Suppressor macrophage treated with lipopolysaccharide for 4 hours (primary cell): ENCODE measurements at regions not wholly inside any gene's neighbourhood (a gene's known extent, or its start where the extent isn't known, plus 50 kb on each side); places are given as distances from the start of the nearest gene placed in this dataset.
A peak's percentile ranks its signal among the peaks of the same experiment; 100 is the strongest.
"Not testable (repeated sequence)": the region's sequence is repeated elsewhere in the genome, so short reads cannot be mapped to it uniquely, and the experiment has no call there.

Source experiments
- DNase-seq: peaks from one replicate; pipeline ENCODE4 v3.0.0-alpha.2; 2020

- not testable (repeated sequence) for DNase-seq
Measured at GRCh38 chr15:44817797-44818196, 81.5 kb downstream of the TRIM69 start.

GRCh38 chr15:44819331-44819987, 83.1 kb downstream of the TRIM69 start:
- not testable (repeated sequence) for DNase-seq

- not testable (repeated sequence) for DNase-seq
Measured at GRCh38 chr15:44820535-44820934, 84.2 kb downstream of the TRIM69 start.

- not testable (repeated sequence) for DNase-seq
Measured at GRCh38 chr15:44820967-44821366, 84.6 kb downstream of the TRIM69 start.

GRCh38 chr15:44824277-44825145, 88.2 kb downstream of the TRIM69 start:
- not testable (repeated sequence) for DNase-seq

GRCh38 chr15:44826583-44826982, 90.3 kb downstream of the TRIM69 start:
- DNase-seq, result not testable (repeated sequence)

GRCh38 chr15:44828229-44828914, 92.0 kb downstream of the TRIM69 start:
- DNase-seq, result not testable (repeated sequence)

- DNase-seq, result not testable (repeated sequence)
Measured at GRCh38 chr15:44829150-44829549, 92.8 kb downstream of the TRIM69 start.

GRCh38 chr15:44830692-44831408, 94.5 kb downstream of the TRIM69 start:
- DNase-seq, result peak; percentile 26

GRCh38 chr15:44831409-44831741, 95.0 kb downstream of the TRIM69 start:
- DNase-seq, result not testable (repeated sequence)

GRCh38 chr15:44832133-44832532, 95.8 kb downstream of the TRIM69 start:
- not testable (repeated sequence) for DNase-seq

- not testable (repeated sequence) for DNase-seq
Measured at GRCh38 chr15:44833081-44833480, 96.8 kb downstream of the TRIM69 start.

- DNase-seq, result peak; percentile 5
Measured at GRCh38 chr15:44833761-44834160, 97.4 kb downstream of the TRIM69 start.

- DNase-seq, result not testable (repeated sequence)
Measured at GRCh38 chr15:44835082-44835481, 98.8 kb downstream of the TRIM69 start.

- DNase-seq, result no peak
Measured at GRCh38 chr15:44836094-44836493, 99.8 kb downstream of the TRIM69 start.

- DNase-seq, result peak; percentile 48
Measured at GRCh38 chr15:44838929-44839328, 102.6 kb downstream of the TRIM69 start.

- DNase-seq, result not testable (repeated sequence)
Measured at GRCh38 chr15:44841762-44842161, 105.4 kb downstream of the TRIM69 start.

GRCh38 chr15:44842883-44843282, 106.6 kb downstream of the TRIM69 start:
- not testable (repeated sequence) for DNase-seq

- DNase-seq, result not testable (repeated sequence)
Measured at GRCh38 chr15:44844936-44845335, 108.6 kb downstream of the TRIM69 start.

GRCh38 chr15:44846156-44846555, 109.8 kb downstream of the TRIM69 start:
- not testable (repeated sequence) for DNase-seq

GRCh38 chr15:44847555-44847954, 108.9 kb upstream of the TERB2 start:
- not testable (repeated sequence) for DNase-seq

- not testable (repeated sequence) for DNase-seq
Measured at GRCh38 chr15:44848859-44849258, 107.6 kb upstream of the TERB2 start.
